Upper lobe of right lung (tissue), 1 donor: ENCODE measurements at regions not wholly inside any gene's neighbourhood (a gene's known extent, or its start where the extent isn't known, plus 50 kb on each side); places are given as distances from the start of the nearest gene placed in this dataset.

Experiments used
- ATAC-seq: fragments of 200-7000 bp; cut with Tn5 transposase; one replicate; pipeline ENCODE4 v1.9.1; 2020; ENCODE audit warnings: mild to moderate bottlenecking, moderate library complexity
- DNase-seq: peaks from one replicate; pipeline ENCODE4 v3.0.0-alpha.2; 2020
- H3K27ac ChIP-seq: fragments of 200-600 bp; one replicate; pipeline ENCODE4 v1.8.0; 2022
- H3K27me3 ChIP-seq: fragments of 200-600 bp; one replicate; pipeline ENCODE4 v1.8.0; 2022; ENCODE audit warnings: mild to moderate bottlenecking
- H3K36me3 ChIP-seq: fragments of 200-600 bp; one replicate; pipeline ENCODE4 v1.8.0; 2022
- H3K4me1 ChIP-seq: fragments of 200-600 bp; one replicate; pipeline ENCODE4 v1.8.0; 2022
- H3K4me3 ChIP-seq: fragments of 200-600 bp; one replicate; pipeline ENCODE4 v1.8.0; 2022; ENCODE audit warnings: mild to moderate bottlenecking
- H3K9me3 ChIP-seq: fragments of 200-600 bp; one replicate; pipeline ENCODE4 v1.8.0; 2022
- CTCF ChIP-seq: fragments of 200-600 bp; IDR thresholded peaks from one replicate; pipeline ENCODE4 v1.8.0; 2022; ENCODE audit warnings: antibody characterized with exemption
- intact Hi-C: fragments of 100-400 bp; cut with DNase I; formaldehyde crosslinking; loops from one replicate; pipeline ENCODE4 v1.11.0; 2022
- donor health status: DM: no; HTN: yes; CAD: no; lungs with severe emphysema.

GRCh38 chr13:33911521-33911920 lies 93.6 kb downstream of the RFC3 start:
- ATAC-seq (no peak), DNase-seq (no peak)
- H3K4me3 ChIP-seq, result no peak overlapping the region
- intact Hi-C loops, result no loop called here
- H3K9me3 ChIP-seq, result no peaks in the 10 kb centered on the region
- H3K27ac ChIP-seq, result no peak overlapping the region
- H3K36me3 ChIP-seq, result no peaks in the 10 kb centered on the region
- H3K4me1 ChIP-seq, result no peaks in the 10 kb centered on the region
- no peaks in the 10 kb centered on the region for H3K27me3 ChIP-seq
- TF ChIP-seq CTCF, result no peak

DNA sequence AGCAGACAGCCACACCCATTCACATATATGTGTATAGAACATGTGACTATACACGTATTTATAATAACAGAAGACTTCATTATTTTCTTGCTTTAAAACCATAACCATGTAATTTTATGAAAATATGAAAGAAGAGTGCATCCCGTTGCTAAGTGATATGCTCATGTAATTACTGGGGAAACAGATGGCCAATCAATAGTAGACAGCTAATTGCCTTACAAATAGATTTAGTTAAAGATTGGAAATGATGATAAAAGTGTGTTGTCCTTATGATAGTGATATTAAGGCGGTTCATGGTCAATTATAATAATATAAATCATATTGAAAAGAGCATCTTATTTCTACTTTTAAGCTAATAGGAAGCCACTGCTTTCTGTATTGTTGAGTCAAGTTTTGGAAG lies 95.9 kb downstream of the RFC3 start:
- Histone ChIP-seq H3K27ac (no peak overlapping the region), H3K4me3 (no peak overlapping the region), H3K9me3 (no peaks in the 10 kb centered on the region), H3K27me3 (no peaks in the 10 kb centered on the region), H3K36me3 (no peaks in the 10 kb centered on the region), H3K4me1 (no peaks in the 10 kb centered on the region)
- intact Hi-C loops, result no loop called here
- no peak for TF ChIP-seq CTCF
- DNase-seq, result no peak
- no peak for ATAC-seq

DNA sequence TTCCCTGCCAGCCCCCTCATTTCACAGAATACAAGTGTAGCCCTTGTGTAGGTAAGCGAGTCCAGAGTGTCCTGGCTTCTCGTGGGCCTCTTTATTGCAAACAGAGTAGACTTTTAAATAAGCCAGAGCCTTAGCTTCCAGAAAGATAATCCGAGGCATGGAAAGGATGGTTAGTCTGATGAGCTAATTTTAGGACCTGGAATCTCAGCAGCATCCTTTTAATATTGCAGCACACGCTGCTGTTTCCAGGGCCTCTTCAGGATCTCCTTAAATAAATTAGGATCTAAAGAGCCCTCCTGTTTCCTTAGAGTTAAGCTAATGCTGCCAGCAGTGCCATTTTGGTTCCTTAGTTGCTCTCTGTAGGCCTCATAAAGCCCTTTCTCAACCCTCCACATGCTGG lies 99.2 kb downstream of the RFC3 start:
- ATAC-seq, result no peak
- Histone ChIP-seq H3K9me3 (no peaks in the 10 kb centered on the region), H3K36me3 (no peaks in the 10 kb centered on the region), H3K27me3 (no peaks in the 10 kb centered on the region), H3K4me3 (no peak overlapping the region), H3K27ac (no peak overlapping the region), H3K4me1 (no peaks in the 10 kb centered on the region)
- intact Hi-C loops, result no loop called here
- TF ChIP-seq CTCF, result no peak
- DNase-seq, result no peak

DNA sequence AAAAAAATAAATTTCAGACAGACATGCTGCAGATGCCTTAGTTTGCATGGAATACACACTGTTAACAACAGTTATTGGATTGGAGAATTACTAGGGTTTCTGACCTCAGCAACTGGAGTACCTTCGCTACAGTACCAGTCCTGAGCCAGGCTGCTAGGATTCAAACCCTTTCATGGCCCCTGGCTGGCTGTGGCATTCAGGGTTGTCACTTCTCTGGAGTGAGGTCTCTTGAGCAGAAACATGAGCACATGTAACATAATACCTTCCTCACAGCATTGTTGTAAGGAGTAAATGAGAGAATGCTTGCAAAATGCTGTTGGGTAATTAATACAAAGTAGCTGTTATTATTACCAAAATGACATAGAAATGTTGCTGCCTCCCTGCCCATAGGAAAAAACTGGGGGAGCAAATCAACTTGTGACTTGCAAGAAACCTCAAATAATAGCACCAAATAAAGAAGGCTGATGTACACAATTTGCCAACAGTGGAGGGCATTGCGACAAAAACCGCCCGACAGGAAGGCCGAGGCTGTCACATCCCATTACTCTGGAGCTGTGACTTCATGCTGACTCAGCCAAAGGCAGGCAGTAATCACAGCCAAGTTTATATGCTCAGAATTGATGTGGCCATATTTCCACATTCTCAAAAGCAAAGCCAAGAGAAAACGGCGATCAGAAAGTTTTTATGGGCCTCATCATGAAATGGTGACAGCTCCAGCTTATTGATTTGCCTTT lies 100.4 kb downstream of the RFC3 start:
- ATAC-seq, result peak; percentile 49
- intact Hi-C loops, result no loop called here

GRCh38 chr13:33919120-33919519 lies 101.2 kb downstream of the RFC3 start:
- intact Hi-C loops, result no loop called here
- no peak overlapping the region for H3K27ac ChIP-seq
- DNase-seq (no peak), ATAC-seq (no peak)
- H3K36me3 ChIP-seq, result no peaks in the 10 kb centered on the region
- no peaks in the 10 kb centered on the region for H3K4me1 ChIP-seq
- no peaks in the 10 kb centered on the region for H3K27me3 ChIP-seq
- no peaks in the 10 kb centered on the region for H3K9me3 ChIP-seq
- no peak for TF ChIP-seq CTCF
- no peak overlapping the region for H3K4me3 ChIP-seq

More for the DNA sequence above, 100.4 kb downstream of the RFC3 start:
- Histone ChIP-seq H3K9me3 (no peaks in the 10 kb centered on the region), H3K36me3 (no peaks in the 10 kb centered on the region), H3K4me3 (no peak overlapping the region), H3K27ac (no peak overlapping the region), H3K4me1 (no peaks in the 10 kb centered on the region), H3K27me3 (no peaks in the 10 kb centered on the region)
- no peak for DNase-seq
- TF ChIP-seq CTCF, result no peak

- H3K27me3 ChIP-seq, result no peaks in the 10 kb centered on the region
- no peak overlapping the region for H3K4me3 ChIP-seq
- ATAC-seq (no peak), DNase-seq (no peak)
- H3K4me1 ChIP-seq, result no peaks in the 10 kb centered on the region
- no peak overlapping the region for H3K27ac ChIP-seq
- no peaks in the 10 kb centered on the region for H3K9me3 ChIP-seq
- H3K36me3 ChIP-seq, result no peaks in the 10 kb centered on the region
- TF ChIP-seq CTCF, result no peak
- intact Hi-C loops, result no loop called here
Measured at GRCh38 chr13:33925563-33925962, 107.6 kb downstream of the RFC3 start.
